Frontal cortex (tissue), 3 donors: ENCODE measurements at regions not wholly inside any gene's neighbourhood (a gene's known extent, or its start where the extent isn't known, plus 50 kb on each side); places are given as distances from the start of the nearest gene placed in this dataset.

Source experiments
- DNase-seq, 2 donors: peaks; one replicate each; pipeline ENCODE4 v3.0.0; 2012; ENCODE audit warnings: low spot score in 2 of 2
- FAIRE-seq: peaks from 2 replicates; lab custom pipeline; 2012; peaks lifted over from hg19 to GRCh38; lab: Jason Lieb, UNC
- donor health status: control.
- donor health status: control.
- donor health status: control.

- no peak for FAIRE-seq
These were observed 216.5 kb downstream of the LY86 start for GRCh38 chr6:6804843-6805615.

DNA sequence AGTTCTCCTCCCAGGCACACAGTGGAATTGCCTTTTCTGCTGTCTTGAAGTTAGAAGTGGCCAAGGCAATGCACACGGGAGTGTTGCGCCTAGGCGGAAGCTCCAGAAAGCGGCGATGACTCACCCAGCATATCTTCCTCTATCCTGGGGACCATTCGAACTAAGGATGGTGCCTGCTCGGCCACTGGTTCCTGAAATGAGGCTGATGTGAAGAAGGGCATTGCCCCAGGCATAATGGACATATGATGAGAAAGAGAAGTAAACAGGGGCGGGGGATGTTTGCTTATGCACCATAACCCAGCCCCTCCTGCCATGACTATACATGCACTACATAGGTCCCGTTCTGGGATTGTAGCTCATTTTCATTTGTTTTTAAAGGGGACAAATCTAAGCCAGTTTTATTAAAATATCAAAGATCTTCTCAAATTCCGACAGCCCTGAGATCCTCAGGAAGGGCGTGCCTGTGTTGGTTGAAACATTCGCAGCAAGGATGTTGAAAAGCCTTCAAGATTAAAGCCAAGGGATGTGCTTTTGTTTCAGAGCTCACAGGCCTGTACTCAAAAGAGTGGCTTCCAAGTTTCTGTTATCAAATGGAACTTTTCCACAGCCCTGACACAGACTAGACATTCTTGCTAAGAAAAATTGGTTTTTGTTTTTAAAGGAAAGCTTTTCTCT, 218.5 kb downstream of the LY86 start:
- FAIRE-seq: no peak
- DNase-seq: no peak

More at GRCh38 chr6:6804843-6805615, 216.5 kb downstream of the LY86 start:
- no peak for DNase-seq

DNA sequence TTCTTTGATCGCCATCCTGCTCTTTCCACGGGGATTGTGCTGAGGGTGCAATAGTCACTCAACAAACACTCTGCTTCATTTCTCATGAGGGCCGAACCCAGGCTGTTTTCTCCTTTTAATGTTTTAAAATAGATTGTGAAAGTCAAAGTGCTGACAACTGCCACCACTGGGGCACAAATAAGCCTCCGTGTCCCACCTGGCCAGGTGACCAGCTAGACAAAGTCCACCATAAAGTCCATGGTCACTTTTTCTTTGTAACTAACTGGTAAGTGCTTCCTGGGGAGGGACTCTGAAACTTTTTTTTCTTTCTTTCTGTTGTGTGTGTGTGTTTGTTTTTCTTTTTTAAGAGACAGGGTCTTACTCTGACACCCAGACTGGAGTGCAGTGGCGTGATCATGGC, 219.8 kb downstream of the LY86 start:
- no peak for FAIRE-seq
- DNase-seq: no peak

DNA sequence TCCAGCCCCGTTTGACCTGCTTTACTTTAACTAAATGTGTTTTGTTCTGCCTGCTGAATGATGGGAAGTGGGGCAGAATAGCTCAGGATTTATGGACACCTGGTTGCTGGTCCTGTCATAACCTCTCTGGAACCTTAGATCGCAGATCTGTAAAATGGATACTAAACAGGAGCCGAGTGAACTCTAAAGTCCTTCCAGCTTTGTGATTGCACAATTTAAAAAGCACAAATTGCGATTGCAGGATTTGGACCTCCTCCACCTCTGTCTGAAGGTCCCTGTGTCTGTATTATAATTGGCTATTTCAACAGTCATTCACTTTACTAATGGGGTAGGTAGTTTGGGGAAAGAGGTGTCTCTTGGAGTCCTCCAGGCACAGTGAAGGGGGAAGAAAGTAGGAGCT, 220.4 kb downstream of the LY86 start:
- FAIRE-seq (no peak), DNase-seq (no peak)

DNA sequence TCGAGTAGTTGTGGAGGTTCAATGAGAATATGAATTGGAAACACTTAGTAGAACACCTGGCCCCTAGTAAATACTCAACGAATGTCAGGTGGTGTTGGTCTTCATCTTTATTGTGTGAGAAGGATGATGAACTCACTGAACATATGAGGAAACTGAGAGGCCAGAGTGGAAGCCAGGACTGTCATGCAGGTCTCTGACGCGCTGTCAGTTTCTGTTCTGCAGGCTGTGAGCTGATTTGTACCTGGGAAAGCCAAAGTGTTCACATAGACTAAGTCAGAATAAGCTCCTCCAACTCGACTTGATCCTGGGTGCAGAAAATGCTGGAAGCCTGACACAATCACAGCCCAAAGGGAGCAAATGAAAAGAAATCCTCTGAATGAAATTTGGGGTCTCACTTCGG, 222.2 kb downstream of the LY86 start:
- FAIRE-seq: no peak

GRCh38 chr6:6811128-6812009, 222.8 kb downstream of the LY86 start:
- FAIRE-seq (no peak), DNase-seq (no peak)

More for the DNA sequence above, 222.2 kb downstream of the LY86 start:
- no peak for DNase-seq

DNA sequence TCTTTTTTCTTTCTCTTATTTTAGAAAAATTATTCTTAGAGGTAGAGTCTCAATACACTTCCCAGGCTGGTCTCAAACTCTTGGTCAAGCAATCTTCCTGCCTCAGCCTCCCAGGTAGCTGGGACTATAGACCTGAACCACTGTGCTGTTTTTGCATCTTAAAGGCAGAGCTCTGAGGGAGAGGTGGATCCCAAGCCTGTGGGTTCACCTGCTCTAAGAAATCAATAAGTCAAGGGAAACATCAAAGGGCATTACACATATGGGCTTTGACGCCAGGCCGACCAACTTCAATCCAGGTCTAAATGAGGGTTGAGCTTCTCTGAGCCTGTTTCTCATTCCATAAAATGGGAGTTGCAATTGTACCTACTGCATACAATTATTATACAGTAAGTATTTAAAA, 223.9 kb downstream of the LY86 start:
- no peak for DNase-seq

GRCh38 chr6:6815732-6816131, 227.2 kb downstream of the LY86 start:
- no peak for FAIRE-seq
- DNase-seq: no peak

More for the DNA sequence above, 223.9 kb downstream of the LY86 start:
- no peak for FAIRE-seq

- DNase-seq: no peak
- FAIRE-seq: no peak
These were observed 228.2 kb downstream of the LY86 start for GRCh38 chr6:6816716-6817115.

DNA sequence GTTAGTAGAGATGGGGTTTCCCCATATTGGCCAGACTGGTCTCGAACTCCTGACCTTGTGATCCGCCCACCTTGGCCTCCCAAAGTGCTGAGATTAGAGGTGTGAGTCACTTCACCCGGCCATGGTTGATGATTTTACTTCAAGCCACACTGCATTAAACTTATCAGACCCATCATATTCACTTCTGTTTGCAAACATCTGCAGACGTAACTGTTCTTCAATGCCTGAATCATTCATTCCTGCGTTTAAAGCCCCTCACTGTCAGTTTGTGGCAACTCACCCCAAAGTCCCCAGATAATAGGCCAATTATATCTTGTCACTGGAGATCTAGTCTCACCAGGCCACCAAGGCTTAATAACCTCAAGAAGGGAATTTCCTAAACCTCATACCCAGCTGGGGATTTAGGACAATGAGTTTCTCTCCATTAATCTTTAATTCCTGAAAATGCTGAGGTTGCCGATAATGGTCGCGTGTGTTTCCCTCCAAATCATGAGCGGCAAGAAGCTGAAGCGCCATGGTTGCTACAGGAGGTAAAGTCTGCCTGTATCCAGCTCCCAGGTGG, 229.6 kb downstream of the LY86 start:
- FAIRE-seq (no peak), DNase-seq (no peak)

DNA sequence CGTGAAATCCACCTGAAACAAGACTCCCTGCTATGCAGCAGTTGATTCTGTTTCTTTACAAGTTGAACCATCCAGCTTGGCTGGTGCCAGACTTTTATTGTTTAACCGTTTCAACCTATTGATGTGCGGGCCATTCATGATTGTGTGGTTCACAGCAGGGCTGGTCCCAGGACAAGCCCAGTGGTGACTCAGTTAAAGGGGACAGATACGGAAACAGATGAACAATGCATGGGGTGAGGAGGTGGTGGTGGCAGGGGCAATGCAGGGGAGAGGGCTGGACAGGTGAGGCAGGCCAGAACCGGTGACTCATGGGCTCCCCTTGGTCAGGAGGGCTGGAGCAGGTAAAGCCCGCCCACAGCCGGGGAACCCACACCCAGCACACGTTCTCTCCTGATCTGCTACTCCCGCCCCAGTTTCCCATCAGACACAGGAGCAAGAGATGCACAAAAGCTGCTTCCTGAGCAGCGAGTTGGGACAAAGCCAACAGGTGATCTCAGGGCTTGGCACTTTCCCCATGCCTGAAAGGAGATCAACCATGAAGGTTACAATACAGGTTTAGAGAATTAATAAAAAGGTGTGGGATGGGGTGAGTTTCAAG, 232.2 kb downstream of the LY86 start:
- FAIRE-seq (no peak), DNase-seq (no peak)

GRCh38 chr6:6821639-6822261, 233.2 kb downstream of the LY86 start:
- FAIRE-seq (no peak), DNase-seq (no peak)

GRCh38 chr6:6823030-6823429, 234.5 kb downstream of the LY86 start:
- DNase-seq: no peak
- FAIRE-seq: no peak

- no peak for DNase-seq
- FAIRE-seq: no peak
These were observed 235.2 kb downstream of the LY86 start for GRCh38 chr6:6823568-6824224.

- FAIRE-seq: no peak
- no peak for DNase-seq
These were observed 235.9 kb downstream of the LY86 start for GRCh38 chr6:6824381-6824780.

DNA sequence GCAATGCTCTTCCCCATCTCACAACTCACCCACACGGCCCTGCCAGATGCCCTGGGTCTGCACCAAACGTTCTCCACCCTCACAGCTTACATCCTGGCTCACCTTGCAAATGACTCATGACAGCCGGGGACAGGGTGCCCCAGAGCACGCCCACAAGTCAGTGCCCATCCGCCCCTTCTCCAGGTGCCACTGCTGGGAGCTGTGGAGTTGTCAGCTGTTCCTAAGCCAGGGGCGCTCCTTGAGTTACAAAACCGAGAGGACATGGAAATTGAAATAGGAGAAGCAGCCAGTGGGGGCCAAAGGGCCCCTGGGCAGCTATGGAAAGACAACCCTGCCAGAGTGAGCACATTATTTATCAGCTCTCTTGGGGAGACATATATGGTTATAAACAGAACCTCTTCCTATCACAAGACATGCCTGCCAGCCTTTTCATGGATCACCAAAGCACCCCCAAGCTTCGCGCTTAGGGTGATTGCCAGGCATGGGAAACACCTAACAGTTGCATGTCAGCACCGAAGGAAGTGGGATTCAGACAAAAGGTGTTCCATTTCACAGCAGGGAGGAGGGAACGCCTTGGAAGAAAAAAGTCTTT, 236.8 kb downstream of the LY86 start:
- no peak for FAIRE-seq

GRCh38 chr6:6826095-6826901, 237.8 kb downstream of the LY86 start:
- FAIRE-seq: no peak
- no peak for DNase-seq

More for the DNA sequence above, 236.8 kb downstream of the LY86 start:
- DNase-seq: no peak

GRCh38 chr6:6826961-6827360, 238.4 kb downstream of the LY86 start:
- FAIRE-seq (no peak), DNase-seq (no peak)
